ENCODE measurements at regions not wholly inside any gene's neighbourhood (a gene's known extent, or its start where the extent isn't known, plus 50 kb on each side); places are given as distances from the start of the nearest gene placed in this dataset.

- no peaks in the 10 kb centered on the region for H3K9me3 ChIP-seq
- DNase-seq = no peak
- H3K4me3 ChIP-seq = no peak overlapping the region
- no peaks in the 10 kb centered on the region for H3K27me3 ChIP-seq
- no peaks in the 10 kb centered on the region for H3K36me3 ChIP-seq
These were observed 448.9 kb downstream of the ADRA2A start for GRCh38 chr10:111525696-111526095.

GRCh38 chr10:111531690-111532089 lies 454.9 kb downstream of the ADRA2A start:
- no peak for DNase-seq
- Histone ChIP-seq H3K36me3 (no peaks in the 10 kb centered on the region), H3K4me3 (no peak overlapping the region), H3K27me3 (no peaks in the 10 kb centered on the region), H3K9me3 (no peaks in the 10 kb centered on the region)

GRCh38 chr10:111532139-111532538 lies 455.3 kb downstream of the ADRA2A start:
- H3K9me3 ChIP-seq = no peaks in the 10 kb centered on the region
- no peak for DNase-seq
- H3K36me3 ChIP-seq = no peaks in the 10 kb centered on the region
- H3K27me3 ChIP-seq = no peaks in the 10 kb centered on the region
- H3K4me3 ChIP-seq = no peak overlapping the region

- no peak for DNase-seq
- Histone ChIP-seq H3K36me3 (no peaks in the 10 kb centered on the region), H3K27me3 (no peaks in the 10 kb centered on the region), H3K4me3 (no peak overlapping the region), H3K9me3 (no peaks in the 10 kb centered on the region)
These were observed 462.4 kb downstream of the ADRA2A start for GRCh38 chr10:111539246-111539645.

- Histone ChIP-seq H3K27me3 (no peaks in the 10 kb centered on the region), H3K36me3 (no peaks in the 10 kb centered on the region), H3K9me3 (no peaks in the 10 kb centered on the region), H3K4me3 (no peak overlapping the region)
- DNase-seq = no peak
These were observed 467.0 kb downstream of the ADRA2A start for GRCh38 chr10:111543854-111544253.

- no peaks in the 10 kb centered on the region for H3K36me3 ChIP-seq
- H3K4me3 ChIP-seq = no peak overlapping the region
- H3K27me3 ChIP-seq = no peaks in the 10 kb centered on the region
- no peaks in the 10 kb centered on the region for H3K9me3 ChIP-seq
- DNase-seq = no peak
These were observed 469.2 kb downstream of the ADRA2A start for GRCh38 chr10:111545861-111546605.

- Histone ChIP-seq H3K27me3 (no peaks in the 10 kb centered on the region), H3K4me3 (no peak overlapping the region), H3K36me3 (no peaks in the 10 kb centered on the region), H3K9me3 (no peaks in the 10 kb centered on the region)
- no peak for DNase-seq
These were observed 471.4 kb downstream of the ADRA2A start for GRCh38 chr10:111548084-111548726.

GRCh38 chr10:111551001-111551400 lies 474.2 kb downstream of the ADRA2A start:
- peak; percentile 40 for DNase-seq
- Histone ChIP-seq H3K36me3 (no peaks in the 10 kb centered on the region), H3K4me3 (no peak overlapping the region), H3K9me3 (no peaks in the 10 kb centered on the region), H3K27me3 (no peaks in the 10 kb centered on the region)

GRCh38 chr10:111556666-111557065 lies 479.8 kb downstream of the ADRA2A start:
- DNase-seq = no peak
- Histone ChIP-seq H3K4me3 (no peak overlapping the region), H3K9me3 (no peaks in the 10 kb centered on the region), H3K27me3 (no peaks in the 10 kb centered on the region), H3K36me3 (no peaks in the 10 kb centered on the region)

GRCh38 chr10:111558211-111558610 lies 481.4 kb downstream of the ADRA2A start:
- Histone ChIP-seq H3K4me3 (no peak overlapping the region), H3K27me3 (no peaks in the 10 kb centered on the region), H3K9me3 (no peaks in the 10 kb centered on the region), H3K36me3 (no peaks in the 10 kb centered on the region)
- DNase-seq = no peak

GRCh38 chr10:111560027-111560426 lies 483.2 kb downstream of the ADRA2A start:
- H3K27me3 ChIP-seq = no peaks in the 10 kb centered on the region
- no peak for DNase-seq
- H3K9me3 ChIP-seq = no peaks in the 10 kb centered on the region
- no peak overlapping the region for H3K4me3 ChIP-seq
- H3K36me3 ChIP-seq = no peaks in the 10 kb centered on the region

GRCh38 chr10:111561124-111561523 lies 484.3 kb downstream of the ADRA2A start:
- no peak for DNase-seq
- no peaks in the 10 kb centered on the region for H3K27me3 ChIP-seq
- no peaks in the 10 kb centered on the region for H3K36me3 ChIP-seq
- no peaks in the 10 kb centered on the region for H3K9me3 ChIP-seq
- H3K4me3 ChIP-seq = no peak overlapping the region

- Histone ChIP-seq H3K4me3 (no peak overlapping the region), H3K36me3 (no peaks in the 10 kb centered on the region), H3K9me3 (no peaks in the 10 kb centered on the region), H3K27me3 (no peaks in the 10 kb centered on the region)
- no peak for DNase-seq
These were observed 488.7 kb downstream of the ADRA2A start for GRCh38 chr10:111565542-111565941.

- H3K4me3 ChIP-seq = no peak overlapping the region
- no peaks in the 10 kb centered on the region for H3K9me3 ChIP-seq
- H3K27me3 ChIP-seq = no peaks in the 10 kb centered on the region
- no peaks in the 10 kb centered on the region for H3K36me3 ChIP-seq
- no peak for DNase-seq
These were observed 501.2 kb downstream of the ADRA2A start for GRCh38 chr10:111578076-111578475.

- no peaks in the 10 kb centered on the region for H3K36me3 ChIP-seq
- DNase-seq = no peak
- no peaks in the 10 kb centered on the region for H3K27me3 ChIP-seq
- no peaks in the 10 kb centered on the region for H3K9me3 ChIP-seq
- H3K4me3 ChIP-seq = no peak overlapping the region
These were observed 502.6 kb downstream of the ADRA2A start for GRCh38 chr10:111579473-111579872.

- no peaks in the 10 kb centered on the region for H3K36me3 ChIP-seq
These were observed 513.9 kb downstream of the ADRA2A start for GRCh38 chr10:111590703-111591102.

GRCh38 chr10:111593578-111593977 lies 516.7 kb downstream of the ADRA2A start:
- peak; percentile 49 for DNase-seq
- Histone ChIP-seq H3K9me3 (no peaks in the 10 kb centered on the region), H3K27me3 (no peaks in the 10 kb centered on the region), H3K36me3 (no peaks in the 10 kb centered on the region), H3K4me3 (no peak overlapping the region)

More at GRCh38 chr10:111590703-111591102, 513.9 kb downstream of the ADRA2A start:
- H3K27me3 ChIP-seq = no peaks in the 10 kb centered on the region
- H3K4me3 ChIP-seq = no peak overlapping the region
- no peaks in the 10 kb centered on the region for H3K9me3 ChIP-seq
- no peak for DNase-seq

- Histone ChIP-seq H3K36me3 (no peaks in the 10 kb centered on the region), H3K27me3 (no peaks in the 10 kb centered on the region), H3K9me3 (no peaks in the 10 kb centered on the region), H3K4me3 (no peak overlapping the region)
- no peak for DNase-seq
These were observed 518.3 kb downstream of the ADRA2A start for GRCh38 chr10:111595173-111595572.
